Tibial nerve (tissue), 4 donors: ENCODE measurements at regions not wholly inside any gene's neighbourhood (a gene's known extent, or its start where the extent isn't known, plus 50 kb on each side); places are given as distances from the start of the nearest gene placed in this dataset.

Source experiments
- DNase-seq, 2 donors: peaks; one replicate each; pipeline ENCODE4 v3.0.0-alpha.2; 2019; ENCODE audit warnings: low spot score in 2 of 2
- H3K27ac ChIP-seq, 4 donors: fragments of 200-600 bp; sonication (generic) in 3 of 4; one replicate each; pipeline ENCODE4 v1.5.1; 2017 to 2019; ENCODE audit warnings: mild to moderate bottlenecking in 1 of 4
- H3K27me3 ChIP-seq, 2 donors: fragments of 200-600 bp; sonication (generic) in 1 of 2; one replicate each; pipeline versions ENCODE4 v1.5.1 to v1.6.0; 2017 to 2019
- H3K36me3 ChIP-seq, 3 donors: fragments of 200-600 bp; sonication (generic); one replicate each; pipeline ENCODE4 v1.5.1; 2018 to 2019
- H3K4me1 ChIP-seq, 4 donors: fragments of 200-600 bp; sonication (generic) in 3 of 4; one replicate each; pipeline ENCODE4 v1.5.1; 2017 to 2019
- H3K4me3 ChIP-seq, 4 donors: fragments of 200-600 bp; sonication (generic) in 3 of 4; one replicate each; pipeline ENCODE4 v1.5.1; 2017 to 2019; ENCODE audit warnings: mild to moderate bottlenecking in 1 of 4, moderate library complexity in 1 of 4
- H3K9me3 ChIP-seq, 4 donors: fragments of 200-600 bp; sonication (generic) in 3 of 4; one replicate each; pipeline ENCODE4 v1.5.1; 2017 to 2019
- EP300 ChIP-seq, 2 donors: sonication (generic); formaldehyde crosslinking; IDR thresholded peaks; one replicate each; pipeline ENCODE4 v1.6.1; 2017; ENCODE audit warnings: antibody characterized with exemption in 2 of 2, mild to moderate bottlenecking in 1 of 2
- POLR2A ChIP-seq, 2 donors: fragments of 450-650 bp; IDR thresholded peaks; one replicate each; pipeline ENCODE4 v1.6.1; 2017; ENCODE audit warnings: antibody characterized with exemption in 2 of 2, mild to moderate bottlenecking in 2 of 2, moderate library complexity in 2 of 2
- WGBS, 2 donors: methylation state at CpG; one replicate each; pipeline ENCODE4 v1.1.5; 2018; 5-methylcytosine and 5-hydroxymethylcytosine counted together
- TF ChIP-seq, protein P1 (sequence below), 5 experiments: fragments of 200-600 bp in 3 of 5; fragments of 450-650 bp in 2 of 5; sonication (generic) in 3 of 5; IDR thresholded peaks; one replicate each; pipeline ENCODE4 v1.5.1; 2016 to 2019; ENCODE audit warnings: antibody characterized with exemption in 5 of 5, mild to moderate bottlenecking in 3 of 5, moderate library complexity in 2 of 5

DNA sequence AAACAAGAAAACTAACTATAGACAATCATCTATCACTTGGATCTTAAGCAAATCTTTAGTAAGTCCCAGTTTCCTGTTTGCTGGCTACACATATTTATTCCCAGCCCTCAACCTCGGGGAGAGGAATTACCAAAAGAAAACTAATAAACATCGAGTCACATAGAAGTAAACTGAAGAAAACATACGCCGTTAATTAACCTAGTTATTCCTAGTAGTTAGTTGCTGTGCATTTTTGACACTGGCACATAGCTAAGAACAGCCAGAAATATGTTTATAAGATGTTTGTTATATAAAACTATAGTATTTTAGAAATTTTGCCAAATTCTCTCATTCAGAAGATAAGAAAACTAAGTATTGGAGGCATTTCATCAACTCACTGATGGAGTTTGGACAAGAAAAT lies 407.2 kb upstream of the ARHGEF26 start:
- H3K4me1 ChIP-seq = peaks cover 0 to 7% (median 0%) of the 10 kb centered on the region in 4 donors
- no peaks in the 10 kb centered on the region for H3K27me3 ChIP-seq
- H3K4me3 ChIP-seq = no peak overlapping the region
- no peak for DNase-seq
- TF ChIP-seq, protein P1, sequence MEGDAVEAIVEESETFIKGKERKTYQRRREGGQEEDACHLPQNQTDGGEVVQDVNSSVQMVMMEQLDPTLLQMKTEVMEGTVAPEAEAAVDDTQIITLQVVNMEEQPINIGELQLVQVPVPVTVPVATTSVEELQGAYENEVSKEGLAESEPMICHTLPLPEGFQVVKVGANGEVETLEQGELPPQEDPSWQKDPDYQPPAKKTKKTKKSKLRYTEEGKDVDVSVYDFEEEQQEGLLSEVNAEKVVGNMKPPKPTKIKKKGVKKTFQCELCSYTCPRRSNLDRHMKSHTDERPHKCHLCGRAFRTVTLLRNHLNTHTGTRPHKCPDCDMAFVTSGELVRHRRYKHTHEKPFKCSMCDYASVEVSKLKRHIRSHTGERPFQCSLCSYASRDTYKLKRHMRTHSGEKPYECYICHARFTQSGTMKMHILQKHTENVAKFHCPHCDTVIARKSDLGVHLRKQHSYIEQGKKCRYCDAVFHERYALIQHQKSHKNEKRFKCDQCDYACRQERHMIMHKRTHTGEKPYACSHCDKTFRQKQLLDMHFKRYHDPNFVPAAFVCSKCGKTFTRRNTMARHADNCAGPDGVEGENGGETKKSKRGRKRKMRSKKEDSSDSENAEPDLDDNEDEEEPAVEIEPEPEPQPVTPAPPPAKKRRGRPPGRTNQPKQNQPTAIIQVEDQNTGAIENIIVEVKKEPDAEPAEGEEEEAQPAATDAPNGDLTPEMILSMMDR (IDR thresholded peaks at IDR 0.05) = no peak
- TF ChIP-seq EP300 (IDR thresholded peaks at IDR 0.05) (no peak), POLR2A (IDR thresholded peaks at IDR 0.05) (no peak)
- WGBS, 2 donors = 69 to 71% methylated on average over 4 of the region's 4 CpGs
- H3K27ac ChIP-seq = no peak overlapping the region
- no peaks in the 10 kb centered on the region for H3K36me3 ChIP-seq
- peaks cover 0 to 17% (median 4%) of the 10 kb centered on the region in 4 donors for H3K9me3 ChIP-seq

DNA sequence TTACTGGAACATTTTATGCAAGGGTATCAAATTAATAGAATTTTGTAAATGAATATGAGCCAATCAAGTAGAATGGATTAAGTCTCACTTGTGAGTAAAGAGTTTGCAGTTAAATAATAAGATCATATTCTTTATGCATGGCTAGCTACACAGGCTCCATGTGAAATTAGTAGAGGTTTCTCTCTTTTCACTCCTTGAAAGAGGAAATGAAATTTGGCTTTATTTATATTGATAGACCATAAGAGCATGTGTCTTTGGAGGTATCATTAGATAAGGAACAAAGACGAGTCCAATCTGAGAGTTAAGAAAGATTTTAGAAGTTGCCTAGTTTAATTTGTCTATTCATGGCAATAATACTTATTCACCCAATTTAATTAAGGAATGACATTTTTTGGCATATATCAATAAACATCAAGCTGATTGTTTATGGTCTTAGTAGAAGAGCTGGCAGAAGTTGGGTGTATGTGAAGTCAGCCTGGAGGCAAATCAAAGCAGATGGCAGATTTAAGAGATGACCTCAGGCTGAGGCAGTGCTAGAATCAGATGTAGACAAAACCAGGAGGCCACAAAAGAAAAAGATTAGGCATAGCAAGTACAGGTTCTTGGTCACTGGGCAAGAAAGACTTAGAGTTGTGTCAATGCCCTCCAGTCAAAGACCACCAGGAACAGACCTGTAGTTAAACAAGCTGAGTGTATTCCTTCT lies 406.5 kb upstream of the ARHGEF26 start:
- Histone ChIP-seq H3K9me3 (peaks cover 0 to 15% (median 4%) of the 10 kb centered on the region in 4 donors), H3K36me3 (no peaks in the 10 kb centered on the region), H3K4me3 (no peak overlapping the region), H3K4me1 (peaks cover 0 to 7% (median 0%) of the 10 kb centered on the region in 4 donors), H3K27me3 (no peaks in the 10 kb centered on the region), H3K27ac (no peak overlapping the region)
- 86 to 90% methylated on average over 1 of the region's 1 CpG for WGBS, 2 donors
- TF ChIP-seq POLR2A (IDR thresholded peaks at IDR 0.05) = no peak
- no peak for TF ChIP-seq EP300 (IDR thresholded peaks at IDR 0.05)
- no peak for DNase-seq

DNA sequence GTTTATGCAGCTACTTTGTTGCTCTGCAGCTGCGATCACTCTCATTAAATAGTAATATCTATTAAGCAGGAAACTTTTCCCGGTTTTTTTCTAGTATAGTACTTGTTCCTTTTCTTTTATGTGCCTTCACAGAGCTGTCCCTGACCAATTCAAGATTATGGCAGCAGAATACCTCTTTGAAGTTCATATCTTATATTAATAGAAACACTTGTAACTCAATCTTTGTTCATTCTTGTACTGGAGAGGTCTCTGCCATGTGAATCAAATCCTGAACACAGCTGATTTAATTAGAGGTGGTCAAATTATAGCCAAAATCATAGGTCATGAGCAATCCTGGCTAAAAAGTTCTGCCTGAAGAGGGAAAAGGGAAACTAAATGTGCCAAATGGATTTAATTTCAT lies 399.0 kb upstream of the ARHGEF26 start:
- Histone ChIP-seq H3K27ac (no peak overlapping the region), H3K27me3 (no peaks in the 10 kb centered on the region), H3K4me3 (no peak overlapping the region), H3K9me3 (no peaks in the 10 kb centered on the region), H3K36me3 (no peaks in the 10 kb centered on the region), H3K4me1 (peaks cover 0 to 7% (median 0%) of the 10 kb centered on the region in 4 donors)
- 67 to 81% methylated on average over 2 of the region's 2 CpGs for WGBS, 2 donors
- TF ChIP-seq EP300 (IDR thresholded peaks at IDR 0.05) (no peak), POLR2A (IDR thresholded peaks at IDR 0.05) (no peak)
- TF ChIP-seq, protein P1 (IDR thresholded peaks at IDR 0.05) = no peak
- no peak for DNase-seq

DNA sequence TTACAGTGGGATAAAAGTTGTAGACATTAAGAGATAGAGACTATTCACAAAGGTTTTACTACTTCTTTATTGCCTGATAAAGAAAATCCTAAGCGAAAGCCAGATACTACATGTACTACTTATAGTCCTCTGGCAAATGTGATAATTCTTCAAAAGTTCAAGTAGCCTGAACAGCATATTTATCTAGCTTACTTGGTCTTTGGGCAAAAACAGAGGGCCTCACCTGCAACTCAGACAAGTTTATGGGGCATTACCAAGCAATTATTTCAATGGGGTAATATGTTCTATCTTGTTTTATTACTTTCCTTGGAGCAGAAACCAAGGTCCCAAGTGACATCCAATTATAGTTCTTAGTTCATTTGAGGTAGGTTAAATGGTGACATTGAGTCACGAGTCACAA lies 390.1 kb upstream of the ARHGEF26 start:
- WGBS, 2 donors = 84 to 95% methylated on average over 2 of the region's 2 CpGs
- no peak for DNase-seq
- Histone ChIP-seq H3K27me3 (no peaks in the 10 kb centered on the region), H3K9me3 (peaks cover 0 to 6% (median 0%) of the 10 kb centered on the region in 4 donors), H3K4me1 (no peaks in the 10 kb centered on the region), H3K4me3 (no peak overlapping the region), H3K27ac (no peak overlapping the region), H3K36me3 (no peaks in the 10 kb centered on the region)
- TF ChIP-seq POLR2A (IDR thresholded peaks at IDR 0.05) = no peak
- TF ChIP-seq EP300 (IDR thresholded peaks at IDR 0.05) = no peak
- TF ChIP-seq, protein P1 (IDR thresholded peaks at IDR 0.05) = no peak

DNA sequence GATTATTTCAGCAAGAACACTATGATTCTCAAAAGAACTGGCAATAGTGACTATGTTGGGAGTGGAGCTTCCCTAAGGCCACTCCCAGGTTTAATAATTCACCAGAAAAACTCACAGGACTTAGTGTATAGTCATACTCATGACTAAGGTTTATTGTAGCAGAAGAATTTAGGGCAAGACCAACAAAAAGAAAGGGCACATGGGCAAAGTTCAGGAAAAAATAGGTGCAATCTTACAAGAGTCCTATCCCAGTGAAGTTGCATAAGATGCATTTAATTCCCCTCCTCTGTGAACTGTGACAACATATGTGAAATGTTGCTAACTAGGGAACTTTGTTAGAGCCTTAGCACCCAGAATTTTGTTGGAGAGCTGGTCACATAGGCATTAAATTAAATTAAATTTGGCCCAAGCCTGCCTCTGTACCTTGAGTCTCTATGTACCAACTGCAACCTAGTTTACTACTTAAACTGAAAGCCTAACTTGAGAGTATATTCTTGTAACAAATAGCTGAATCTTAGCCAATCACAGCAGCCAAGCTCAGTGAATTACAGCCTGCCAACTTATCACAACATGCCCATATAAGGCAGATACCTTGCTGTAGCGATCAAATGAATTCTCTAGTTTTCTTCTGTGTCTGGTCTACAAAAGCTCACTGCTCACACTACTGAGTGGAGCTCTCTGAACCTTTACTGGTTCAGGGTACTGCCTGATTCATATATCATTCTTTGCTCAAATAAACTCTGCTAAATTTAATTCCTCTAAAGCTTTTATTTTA lies 386.2 kb upstream of the ARHGEF26 start:
- Histone ChIP-seq H3K36me3 (no peaks in the 10 kb centered on the region), H3K27ac (no peak overlapping the region), H3K27me3 (no peaks in the 10 kb centered on the region), H3K4me3 (no peak overlapping the region), H3K9me3 (peaks cover 0 to 6% (median 0%) of the 10 kb centered on the region in 4 donors), H3K4me1 (no peaks in the 10 kb centered on the region)
- TF ChIP-seq POLR2A (IDR thresholded peaks at IDR 0.05) = no peak
- 74 to 83% methylated on average over 1 of the region's 1 CpG for WGBS, 2 donors
- no peak for DNase-seq

DNA sequence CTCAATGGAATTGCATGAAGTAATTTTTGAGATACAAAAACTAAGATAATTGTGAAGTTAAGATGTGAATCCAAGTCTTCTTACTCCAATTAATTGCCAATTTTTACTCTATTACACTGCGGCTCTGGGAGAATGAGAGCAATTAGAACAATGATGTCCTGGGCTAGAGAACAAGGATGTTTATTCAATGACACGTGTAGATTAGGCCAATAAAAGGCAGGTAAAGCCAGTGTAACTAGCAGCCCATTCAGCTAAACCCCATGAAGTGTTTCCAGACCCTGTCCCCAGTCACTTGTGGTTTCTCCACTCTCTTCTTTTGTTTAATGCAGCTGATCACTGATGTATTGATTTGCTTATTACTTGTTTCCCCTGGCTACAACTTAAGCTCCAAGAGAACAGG lies 381.1 kb upstream of the ARHGEF26 start:
- no peak overlapping the region for H3K27ac ChIP-seq
- 53 to 55% methylated on average over 2 of the region's 2 CpGs for WGBS, 2 donors
- H3K27me3 ChIP-seq = no peaks in the 10 kb centered on the region
- no peak for TF ChIP-seq POLR2A (IDR thresholded peaks at IDR 0.05)
- TF ChIP-seq, protein P1 (IDR thresholded peaks at IDR 0.05) = no peak
- TF ChIP-seq EP300 (IDR thresholded peaks at IDR 0.05) = no peak
- no peak overlapping the region for H3K4me3 ChIP-seq
- H3K36me3 ChIP-seq = no peaks in the 10 kb centered on the region
- no peaks in the 10 kb centered on the region for H3K4me1 ChIP-seq
- H3K9me3 ChIP-seq = no peaks in the 10 kb centered on the region
- DNase-seq = no peak
